Mesendoderm (in vitro differentiated cells): ENCODE measurements at regions not wholly inside any gene's neighbourhood (a gene's known extent, or its start where the extent isn't known, plus 50 kb on each side); places are given as distances from the start of the nearest gene placed in this dataset.
A peak's percentile ranks its signal among the peaks of the same experiment; 100 is the strongest.

Experiments
- DNase-seq: peaks from one replicate; pipeline ENCODE4 v3.0.0; 2013
- H2AK5ac ChIP-seq: 2 replicates; pipeline ENCODE4 v1.6.1; 2013; ENCODE audit warnings: low read length, inconsistent platforms
- H2BK120ac ChIP-seq: 2 replicates; pipeline ENCODE4 v1.6.1; 2013; ENCODE audit warnings: low read depth, mild to moderate bottlenecking, low read length, moderate library complexity, mixed read lengths
- H2BK15ac ChIP-seq: replicated peaks from 2 replicates; pipeline ENCODE4 v1.6.1; 2013; ENCODE audit warnings: low read depth, mild to moderate bottlenecking, moderate library complexity
- H2BK5ac ChIP-seq: 2 replicates; pipeline ENCODE4 v1.6.1; 2013; ENCODE audit warnings: low read length, inconsistent platforms
- H3K18ac ChIP-seq: 2 replicates; pipeline ENCODE4 v1.6.1; 2013; ENCODE audit warnings: mild to moderate bottlenecking, low read length, mixed read lengths
- H3K23ac ChIP-seq: one replicate; pipeline ENCODE4 v1.6.1; 2013; ENCODE audit warnings: low read length
- H3K27ac ChIP-seq: 2 replicates; pipeline ENCODE4 v1.5.1; 2013; ENCODE audit warnings: low read depth, mild to moderate bottlenecking, inconsistent platforms, low read length, moderate library complexity
- H3K27me3 ChIP-seq: 2 replicates; pipeline ENCODE4 v1.6.1; 2013; ENCODE audit warnings: low read length, control low read depth, mild to moderate bottlenecking, inconsistent platforms; ENCODE audit not compliant: insufficient read depth, poor library complexity
- H3K36me3 ChIP-seq: 2 replicates; pipeline ENCODE4 v1.6.1; 2013; ENCODE audit warnings: low read length, inconsistent platforms; ENCODE audit not compliant: control insufficient read depth, insufficient read depth
- H3K4ac ChIP-seq: one replicate; pipeline ENCODE4 v1.6.1; 2013; ENCODE audit warnings: low read depth, mild to moderate bottlenecking, low read length, moderate library complexity
- H3K4me1 ChIP-seq: 2 replicates; pipeline ENCODE4 v1.6.1; 2013; ENCODE audit warnings: low read depth, low read length, inconsistent platforms; ENCODE audit not compliant: control insufficient read depth
- H3K4me2 ChIP-seq: 2 replicates; pipeline ENCODE4 v1.6.1; 2013; ENCODE audit warnings: low read length
- H3K4me3 ChIP-seq: 2 replicates; pipeline ENCODE4 v1.5.1; 2013; ENCODE audit warnings: mild to moderate bottlenecking, low read length
- H3K56ac ChIP-seq: one replicate; pipeline ENCODE4 v1.6.1; 2013; ENCODE audit warnings: low read length
- H3K79me1 ChIP-seq: 2 replicates; pipeline ENCODE4 v1.6.1; 2013; ENCODE audit warnings: low read length, inconsistent platforms
- H3K79me2 ChIP-seq: 2 replicates; pipeline ENCODE4 v1.6.1; 2013; ENCODE audit warnings: mild to moderate bottlenecking, low read length; ENCODE audit not compliant: control insufficient read depth, insufficient read depth
- H3K9ac ChIP-seq: 2 replicates; pipeline ENCODE4 v1.6.1; 2013; ENCODE audit warnings: low read length, inconsistent platforms
- H4K5ac ChIP-seq: one replicate; pipeline ENCODE4 v1.6.1; 2013; ENCODE audit warnings: low read length
- H4K8ac ChIP-seq: one replicate; pipeline ENCODE4 v1.6.1; 2013; ENCODE audit warnings: low read depth, mild to moderate bottlenecking, control low read depth, low read length, moderate library complexity
- WGBS: extraction: QIAGEN DNeasy Blood & Tissue Kit; methylation state at CpG from one replicate; pipeline ENCODE4 v1.1.7; 2013; ENCODE audit warnings: low lambda C conversion rate, missing lambda C conversion rate; ENCODE audit not compliant: insufficient coverage; ENCODE audit errors: extremely low coverage; 5-methylcytosine and 5-hydroxymethylcytosine counted together

GRCh38 chr2:192459422-192459821 is 264.7 kb upstream of the TMEFF2 start:
- Histone ChIP-seq H3K4me2 (no peak overlapping the region), H4K8ac (no peak overlapping the region)
- WGBS = no CpG with 5 or more reads among the region's 1 CpG

GRCh38 chr2:192448881-192449280 is 254.1 kb upstream of the TMEFF2 start:
- Histone ChIP-seq H3K4ac (no peak overlapping the region), H3K27ac (no peak overlapping the region), H3K9ac (no peak overlapping the region), H3K4me1 (no peaks in the 10 kb centered on the region), H3K79me2 (no peaks in the 10 kb centered on the region), H3K18ac (no peak overlapping the region), H2BK120ac (no peak overlapping the region), H3K27me3 (no peaks in the 10 kb centered on the region), H3K4me3 (no peak overlapping the region), H3K36me3 (no peaks in the 10 kb centered on the region), H3K56ac (no peak overlapping the region), H3K4me2 (no peak overlapping the region), H3K23ac (no peak overlapping the region), H4K8ac (no peak overlapping the region), H3K79me1 (no peaks in the 10 kb centered on the region), H2AK5ac (no peak overlapping the region), H2BK5ac (no peak overlapping the region), H4K5ac (no peak overlapping the region), H2BK15ac (no peak overlapping the region)
- DNase-seq = no peak
- no CpG with 5 or more reads among the region's 1 CpG for WGBS

More at GRCh38 chr2:192459422-192459821, 264.7 kb upstream of the TMEFF2 start:
- Histone ChIP-seq H3K79me2 (no peaks in the 10 kb centered on the region), H2BK120ac (no peak overlapping the region), H3K79me1 (no peaks in the 10 kb centered on the region), H3K4ac (no peak overlapping the region), H4K5ac (no peak overlapping the region), H3K27ac (no peak overlapping the region), H2BK5ac (no peak overlapping the region), H3K4me1 (no peaks in the 10 kb centered on the region), H3K36me3 (no peaks in the 10 kb centered on the region), H3K27me3 (no peaks in the 10 kb centered on the region), H3K4me3 (no peak overlapping the region), H3K56ac (no peak overlapping the region), H2AK5ac (no peak overlapping the region), H3K18ac (no peak overlapping the region), H2BK15ac (no peak overlapping the region), H3K9ac (no peak overlapping the region), H3K23ac (no peak overlapping the region)
- DNase-seq = no peak

GRCh38 chr2:192444286-192444838 is 249.6 kb upstream of the TMEFF2 start:
- Histone ChIP-seq H3K9ac (no peak overlapping the region), H3K79me2 (no peaks in the 10 kb centered on the region), H2BK15ac (no peak overlapping the region), H2AK5ac (no peak overlapping the region), H3K56ac (no peak overlapping the region), H3K79me1 (no peaks in the 10 kb centered on the region), H3K27ac (no peak overlapping the region), H2BK120ac (no peak overlapping the region), H3K4me2 (no peak overlapping the region), H3K18ac (no peak overlapping the region), H2BK5ac (no peak overlapping the region), H4K8ac (no peak overlapping the region), H3K36me3 (no peaks in the 10 kb centered on the region), H3K4me1 (no peaks in the 10 kb centered on the region), H3K23ac (no peak overlapping the region), H3K4me3 (no peak overlapping the region), H3K27me3 (no peaks in the 10 kb centered on the region), H3K4ac (no peak overlapping the region), H4K5ac (no peak overlapping the region)
- no peak for DNase-seq
- WGBS = no CpG with 5 or more reads among the region's 7 CpGs

- WGBS = no CpG with 5 or more reads among the region's 2 CpGs
- no peaks in the 10 kb centered on the region for H3K36me3 ChIP-seq
- H3K79me2 ChIP-seq = no peaks in the 10 kb centered on the region
- no peak overlapping the region for H2BK120ac ChIP-seq
- H3K9ac ChIP-seq = no peak overlapping the region
- no peak overlapping the region for H3K27ac ChIP-seq
- H2BK5ac ChIP-seq = no peak overlapping the region
- H4K8ac ChIP-seq = no peak overlapping the region
- H3K27me3 ChIP-seq = no peaks in the 10 kb centered on the region
- H3K4me1 ChIP-seq = no peaks in the 10 kb centered on the region
- no peaks in the 10 kb centered on the region for H3K79me1 ChIP-seq
- H2BK15ac ChIP-seq = no peak overlapping the region
- no peak overlapping the region for H3K18ac ChIP-seq
- no peak overlapping the region for H3K4ac ChIP-seq
- no peak overlapping the region for H3K23ac ChIP-seq
- no peak overlapping the region for H4K5ac ChIP-seq
- H3K4me2 ChIP-seq = no peak overlapping the region
- no peak for DNase-seq
- no peak overlapping the region for H2AK5ac ChIP-seq
- H3K4me3 ChIP-seq = no peak overlapping the region
- no peak overlapping the region for H3K56ac ChIP-seq
Measured at GRCh38 chr2:192443831-192444230, 249.1 kb upstream of the TMEFF2 start.

- H3K4ac ChIP-seq = no peak overlapping the region
- H2AK5ac ChIP-seq = no peak overlapping the region
- H3K79me1 ChIP-seq = no peaks in the 10 kb centered on the region
- no peaks in the 10 kb centered on the region for H3K36me3 ChIP-seq
- no peak overlapping the region for H3K4me2 ChIP-seq
- no peak overlapping the region for H3K27ac ChIP-seq
- no peaks in the 10 kb centered on the region for H3K27me3 ChIP-seq
- no peak overlapping the region for H4K5ac ChIP-seq
- no peak overlapping the region for H2BK120ac ChIP-seq
- H3K4me1 ChIP-seq = no peaks in the 10 kb centered on the region
- H2BK5ac ChIP-seq = no peak overlapping the region
- no peak overlapping the region for H3K9ac ChIP-seq
- WGBS = no CpG with 5 or more reads among the region's 1 CpG
- H3K4me3 ChIP-seq = no peak overlapping the region
- no peak overlapping the region for H4K8ac ChIP-seq
- no peak overlapping the region for H2BK15ac ChIP-seq
- H3K79me2 ChIP-seq = no peaks in the 10 kb centered on the region
- DNase-seq = no peak
- H3K56ac ChIP-seq = no peak overlapping the region
- H3K18ac ChIP-seq = no peak overlapping the region
- no peak overlapping the region for H3K23ac ChIP-seq
Measured at GRCh38 chr2:192438239-192438638, 243.5 kb upstream of the TMEFF2 start.

GRCh38 chr2:192437653-192438052 is 242.9 kb upstream of the TMEFF2 start:
- Histone ChIP-seq H3K23ac (no peak overlapping the region), H3K27me3 (no peaks in the 10 kb centered on the region), H3K27ac (no peak overlapping the region), H3K79me2 (no peaks in the 10 kb centered on the region), H3K4me2 (no peak overlapping the region), H3K4ac (no peak overlapping the region), H3K4me3 (no peak overlapping the region), H2BK15ac (no peak overlapping the region), H3K36me3 (no peaks in the 10 kb centered on the region), H3K79me1 (no peaks in the 10 kb centered on the region), H2BK120ac (no peak overlapping the region), H3K56ac (no peak overlapping the region), H2BK5ac (no peak overlapping the region), H3K18ac (no peak overlapping the region), H3K9ac (no peak overlapping the region), H4K5ac (no peak overlapping the region), H4K8ac (no peak overlapping the region), H3K4me1 (no peaks in the 10 kb centered on the region), H2AK5ac (no peak overlapping the region)
- DNase-seq = peak; percentile 37
- WGBS = no CpG with 5 or more reads among the region's 4 CpGs
